H9 (cell line): ENCODE measurements at regions not wholly inside any gene's neighbourhood (a gene's known extent, or its start where the extent isn't known, plus 50 kb on each side); places are given as distances from the start of the nearest gene placed in this dataset.

Experiments used
- DNase-seq: peaks from one replicate; pipeline ENCODE4 v3.0.0-alpha.2; 2017
- H2AFZ ChIP-seq: one replicate; pipeline ENCODE4 v1.6.1; 2013; ENCODE audit warnings: mild to moderate bottlenecking, low read length, control low read depth, moderate library complexity
- H2AK5ac ChIP-seq: 2 replicates; pipeline ENCODE4 v1.6.1; 2013; ENCODE audit warnings: low read length, control low read depth, mixed read lengths; ENCODE audit not compliant: insufficient read length
- H2BK120ac ChIP-seq: one replicate; pipeline ENCODE4 v1.6.1; 2013; ENCODE audit warnings: low read depth, mild to moderate bottlenecking, low read length, control low read depth, inconsistent platforms; ENCODE audit not compliant: poor library complexity, severe bottlenecking
- H2BK12ac ChIP-seq: 2 replicates; pipeline ENCODE4 v1.6.1; 2013; ENCODE audit warnings: low read length, control low read depth, mixed read lengths, low read depth; ENCODE audit not compliant: insufficient read length
- H2BK15ac ChIP-seq: 2 replicates; pipeline ENCODE4 v1.6.1; 2013; ENCODE audit warnings: low read depth, low read length, control low read depth
- H2BK20ac ChIP-seq: one replicate; pipeline ENCODE4 v1.6.1; 2013; ENCODE audit warnings: low read depth, mild to moderate bottlenecking, low read length, control low read depth, inconsistent platforms; ENCODE audit not compliant: poor library complexity, severe bottlenecking
- H2BK5ac ChIP-seq: 2 replicates; pipeline ENCODE4 v1.6.1; 2013; ENCODE audit warnings: low read length, control low read depth, mixed read lengths; ENCODE audit not compliant: insufficient read length
- H3K14ac ChIP-seq: 2 replicates; pipeline ENCODE4 v1.6.1; 2013; ENCODE audit warnings: low read length, control low read depth; ENCODE audit not compliant: insufficient read depth
- H3K18ac ChIP-seq: 2 replicates; pipeline ENCODE4 v1.6.1; 2013; ENCODE audit warnings: low read depth, mild to moderate bottlenecking, mixed read lengths, low read length, control low read depth; ENCODE audit not compliant: insufficient read length
- H3K23ac ChIP-seq: 2 replicates; pipeline ENCODE4 v1.6.1; 2013; ENCODE audit warnings: low read length, control low read depth, mixed read lengths, low read depth; ENCODE audit not compliant: insufficient read length
- H3K23me2 ChIP-seq: 2 replicates; pipeline ENCODE4 v1.6.1; 2013; ENCODE audit warnings: low read depth, mild to moderate bottlenecking, mixed read lengths, low read length, control low read depth; ENCODE audit not compliant: insufficient read length, poor library complexity, severe bottlenecking
- H3K27ac ChIP-seq: 2 replicates; pipeline ENCODE4 v1.5.1; 2013; ENCODE audit warnings: low read length, control low read depth, mixed read lengths, low read depth; ENCODE audit not compliant: insufficient read length
- H3K27me3 ChIP-seq: 2 replicates; pipeline ENCODE4 v1.6.1; 2013; ENCODE audit warnings: low read length, control low read depth, inconsistent platforms; ENCODE audit not compliant: insufficient read depth
- H3K4ac ChIP-seq: 2 replicates; pipeline ENCODE4 v1.6.1; 2013; ENCODE audit warnings: low read depth, mild to moderate bottlenecking, control low read depth, inconsistent platforms, low read length, moderate library complexity
- H3K4me1 ChIP-seq: 2 replicates; pipeline ENCODE4 v1.6.1; 2013; ENCODE audit warnings: low read length, control low read depth, inconsistent platforms; ENCODE audit not compliant: insufficient read depth
- H3K4me2 ChIP-seq: 2 replicates; pipeline ENCODE4 v1.6.1; 2013; ENCODE audit warnings: low read length, control low read depth, mixed read lengths; ENCODE audit not compliant: insufficient read length, insufficient read depth
- H3K56ac ChIP-seq: 2 replicates; pipeline ENCODE4 v1.6.1; 2013; ENCODE audit warnings: low read depth, mild to moderate bottlenecking, mixed read lengths, low read length, control low read depth; ENCODE audit not compliant: insufficient read length
- H3K79me1 ChIP-seq: 2 replicates; pipeline ENCODE4 v1.6.1; 2013; ENCODE audit warnings: low read depth, mild to moderate bottlenecking, moderate library complexity, low read length, control low read depth, inconsistent platforms; ENCODE audit not compliant: insufficient read depth, poor library complexity, severe bottlenecking
- H3K79me2 ChIP-seq: 2 replicates; pipeline ENCODE4 v1.6.1; 2013; ENCODE audit warnings: low read length, control low read depth, inconsistent platforms; ENCODE audit not compliant: insufficient read depth
- H3K9ac ChIP-seq: 2 replicates; pipeline ENCODE4 v1.6.1; 2013; ENCODE audit warnings: low read length, control low read depth, mixed read lengths; ENCODE audit not compliant: insufficient read length; ENCODE audit errors: extremely low read depth
- H3K9me3 ChIP-seq: one replicate; pipeline ENCODE4 v1.6.1; 2013; ENCODE audit warnings: low read depth, low read length, inconsistent platforms; ENCODE audit not compliant: control insufficient read depth
- H3T11ph ChIP-seq: one replicate; pipeline ENCODE4 v1.6.1; 2013; ENCODE audit warnings: mild to moderate bottlenecking, low read length, control low read depth, inconsistent platforms
- H4K20me1 ChIP-seq: one replicate; pipeline ENCODE4 v1.6.1; 2013; ENCODE audit not compliant: control insufficient read depth, insufficient read length, insufficient read depth
- H4K5ac ChIP-seq: 2 replicates; pipeline ENCODE4 v1.6.1; 2013; ENCODE audit warnings: low read depth, mild to moderate bottlenecking, mixed read lengths, low read length, control low read depth; ENCODE audit not compliant: insufficient read length
- H4K8ac ChIP-seq: replicated peaks from 2 replicates; pipeline ENCODE4 v1.6.1; 2013; ENCODE audit warnings: low read length, control low read depth, mixed read lengths, low read depth; ENCODE audit not compliant: insufficient read length
- H4K91ac ChIP-seq: 2 replicates; pipeline ENCODE4 v1.6.1; 2013; ENCODE audit warnings: low read depth, mild to moderate bottlenecking, moderate library complexity, mixed read lengths, low read length, control low read depth; ENCODE audit not compliant: insufficient read length
- H3K27ac Mint-ChIP-seq, 3 experiments: 2 replicates in 2 of 3; 3 replicates in 1 of 3; pipeline ENCODE4 v1.8.0; 2020 to 2021; ENCODE audit warnings: mixed read lengths in 3 of 3, mild to moderate bottlenecking in 1 of 3, moderate library complexity in 1 of 3
- H3K27me3 Mint-ChIP-seq: 2 replicates; pipeline ENCODE4 v1.8.0; 2021; ENCODE audit warnings: low read depth, mild to moderate bottlenecking, moderate library complexity, mixed read lengths
- H3K36me3 Mint-ChIP-seq, 3 experiments: 2 replicates in 2 of 3; 3 replicates in 1 of 3; pipeline ENCODE4 v1.8.0; 2020 to 2021; ENCODE audit warnings: low read depth in 3 of 3, mixed read lengths in 3 of 3; ENCODE audit not compliant: insufficient read depth in 1 of 3
- H3K4me1 Mint-ChIP-seq, 2 experiments: 2 replicates each; pipeline ENCODE4 v1.8.0; 2020; ENCODE audit warnings: mixed read lengths in 2 of 2
- H3K4me3 Mint-ChIP-seq, 2 experiments: 2 replicates in 1 of 2; 3 replicates in 1 of 2; pipeline ENCODE4 v1.8.0; 2020 to 2021; ENCODE audit warnings: mild to moderate bottlenecking in 2 of 2, mixed read lengths in 2 of 2, moderate library complexity in 1 of 2
- H3K9me3 Mint-ChIP-seq, 2 experiments: 2 replicates in 1 of 2; 3 replicates in 1 of 2; pipeline ENCODE4 v1.8.0; 2020; ENCODE audit warnings: mild to moderate bottlenecking in 2 of 2, mixed read lengths in 2 of 2, moderate library complexity in 1 of 2
- CTCF ChIP-seq: fragments of 200-600 bp; sonication (generic); conservative IDR thresholded peaks from 3 replicates; pipeline ENCODE4 v1.8.0; 2021; ENCODE audit warnings: antibody characterized with exemption, mild to moderate bottlenecking
- WGBS: extraction: QIAGEN DNeasy Blood & Tissue Kit; methylation state at CpG from one replicate; pipeline ENCODE4 v1.1.7; 2013; ENCODE audit warnings: missing lambda C conversion rate, low lambda C conversion rate, mixed read lengths; ENCODE audit not compliant: insufficient read length; ENCODE audit errors: extremely low coverage; 5-methylcytosine and 5-hydroxymethylcytosine counted together

GRCh38 chr20:40390654-40391053 is 298.4 kb downstream of the MAFB start:
- Histone ChIP-seq H3K14ac (no peak overlapping the region), H3K27me3 (no peaks in the 10 kb centered on the region), H4K8ac (no peak overlapping the region), H3K79me1 (no peaks in the 10 kb centered on the region), H4K20me1 (no peaks in the 10 kb centered on the region), H2BK120ac (no peak overlapping the region), H3K4me1 (peaks cover 2% of the 10 kb centered on the region; the same call in 1 of the 2 replicates), H3K18ac (no peak overlapping the region), H2BK5ac (no peak overlapping the region), H2BK12ac (no peak overlapping the region), H2AFZ (no peak overlapping the region), H3K56ac (no peak overlapping the region), H3K9me3 (no peaks in the 10 kb centered on the region), H2BK15ac (no peak overlapping the region), H3K23ac (no peak overlapping the region), H2BK20ac (no peak overlapping the region), H3T11ph (no peak overlapping the region), H2AK5ac (no peak overlapping the region), H3K27ac (no peak overlapping the region), H4K91ac (no peak overlapping the region), H3K23me2 (no peaks in the 10 kb centered on the region), H3K4ac (no peak overlapping the region), H3K9ac (no peak overlapping the region), H3K79me2 (no peaks in the 10 kb centered on the region), H3K4me2 (no peak overlapping the region), H4K5ac (no peak overlapping the region)
- Mint-ChIP-seq H3K4me1 (peaks cover 0 to 3% of the 10 kb centered on the region in 2 experiments; a peak in 1 of 4 replicates), H3K27me3 (no peaks in the 10 kb centered on the region; the same call in none of the 2 replicates), H3K4me3 (no peak overlapping the region), H3K36me3 (no peaks in the 10 kb centered on the region; a peak in 1 of 7 replicates), H3K27ac (no peak overlapping the region), H3K9me3 (peaks cover 0 to 9% of the 10 kb centered on the region in 2 experiments; a peak in 2 of 5 replicates)
- TF ChIP-seq CTCF, result no peak
- no peak for DNase-seq
- no CpG with 5 or more reads among the region's 2 CpGs for WGBS
